ENCODE measurements at regions not wholly inside any gene's neighbourhood (a gene's known extent, or its start where the extent isn't known, plus 50 kb on each side); places are given as distances from the start of the nearest gene placed in this dataset.

DNA sequence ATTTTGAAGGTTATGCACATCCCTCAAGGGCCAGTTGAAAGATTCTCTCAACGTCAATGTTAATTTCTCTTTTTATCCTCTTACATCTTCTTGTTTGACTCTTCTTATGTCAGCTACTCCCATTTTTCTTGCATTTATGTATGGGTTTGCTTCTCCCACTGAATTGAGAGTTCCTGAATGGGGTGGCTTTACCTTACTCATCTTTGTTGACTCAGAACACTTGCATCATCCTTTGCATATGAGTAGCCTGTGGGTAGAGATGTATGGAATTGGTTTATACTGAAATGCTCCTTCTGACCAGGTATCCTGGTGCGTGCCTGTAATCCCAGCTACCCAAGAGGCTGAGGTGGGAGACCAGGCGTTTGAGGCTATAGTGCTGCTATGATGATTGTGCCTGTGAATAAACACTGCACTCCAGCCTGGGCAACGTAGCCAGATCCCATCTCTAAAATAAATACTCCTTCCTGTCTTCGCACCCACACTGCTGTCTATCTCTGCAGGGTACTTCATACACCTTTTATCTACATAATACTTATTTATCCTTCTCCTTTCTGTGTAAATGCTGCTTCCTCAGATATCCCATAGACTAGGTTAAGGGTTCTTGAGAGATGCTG is 123.6 kb upstream of the DPH6 start:
- TF ChIP-seq POLR2AphosphoS5 (IDR thresholded peaks at IDR 0.05) (no peak), POLR2A (IDR thresholded peaks at IDR 0.05) (no peak)
- TF ChIP-seq, protein P1, sequence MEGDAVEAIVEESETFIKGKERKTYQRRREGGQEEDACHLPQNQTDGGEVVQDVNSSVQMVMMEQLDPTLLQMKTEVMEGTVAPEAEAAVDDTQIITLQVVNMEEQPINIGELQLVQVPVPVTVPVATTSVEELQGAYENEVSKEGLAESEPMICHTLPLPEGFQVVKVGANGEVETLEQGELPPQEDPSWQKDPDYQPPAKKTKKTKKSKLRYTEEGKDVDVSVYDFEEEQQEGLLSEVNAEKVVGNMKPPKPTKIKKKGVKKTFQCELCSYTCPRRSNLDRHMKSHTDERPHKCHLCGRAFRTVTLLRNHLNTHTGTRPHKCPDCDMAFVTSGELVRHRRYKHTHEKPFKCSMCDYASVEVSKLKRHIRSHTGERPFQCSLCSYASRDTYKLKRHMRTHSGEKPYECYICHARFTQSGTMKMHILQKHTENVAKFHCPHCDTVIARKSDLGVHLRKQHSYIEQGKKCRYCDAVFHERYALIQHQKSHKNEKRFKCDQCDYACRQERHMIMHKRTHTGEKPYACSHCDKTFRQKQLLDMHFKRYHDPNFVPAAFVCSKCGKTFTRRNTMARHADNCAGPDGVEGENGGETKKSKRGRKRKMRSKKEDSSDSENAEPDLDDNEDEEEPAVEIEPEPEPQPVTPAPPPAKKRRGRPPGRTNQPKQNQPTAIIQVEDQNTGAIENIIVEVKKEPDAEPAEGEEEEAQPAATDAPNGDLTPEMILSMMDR (IDR thresholded peaks at IDR 0.05): no peak

Data from prostate gland (tissue), 2 donors.